ENCODE measurements at regions not wholly inside any gene's neighbourhood (a gene's known extent, or its start where the extent isn't known, plus 50 kb on each side); places are given as distances from the start of the nearest gene placed in this dataset.
"Not testable (repeated sequence)": the region's sequence is repeated elsewhere in the genome, so short reads cannot be mapped to it uniquely, and the experiment has no call there.

GRCh38 chr9:75803130-75803529 is 87.3 kb upstream of the PCSK5 start:
- DNase-seq = no peak

- DNase-seq = no peak
Measured at GRCh38 chr9:75810063-75810462, 80.4 kb upstream of the PCSK5 start.

- no peak for DNase-seq
Measured at GRCh38 chr9:75811692-75812091, 78.8 kb upstream of the PCSK5 start.

GRCh38 chr9:75812141-75812540 is 78.3 kb upstream of the PCSK5 start:
- DNase-seq = no peak

- DNase-seq = no peak
Measured at GRCh38 chr9:75814667-75815066, 75.8 kb upstream of the PCSK5 start.

DNA sequence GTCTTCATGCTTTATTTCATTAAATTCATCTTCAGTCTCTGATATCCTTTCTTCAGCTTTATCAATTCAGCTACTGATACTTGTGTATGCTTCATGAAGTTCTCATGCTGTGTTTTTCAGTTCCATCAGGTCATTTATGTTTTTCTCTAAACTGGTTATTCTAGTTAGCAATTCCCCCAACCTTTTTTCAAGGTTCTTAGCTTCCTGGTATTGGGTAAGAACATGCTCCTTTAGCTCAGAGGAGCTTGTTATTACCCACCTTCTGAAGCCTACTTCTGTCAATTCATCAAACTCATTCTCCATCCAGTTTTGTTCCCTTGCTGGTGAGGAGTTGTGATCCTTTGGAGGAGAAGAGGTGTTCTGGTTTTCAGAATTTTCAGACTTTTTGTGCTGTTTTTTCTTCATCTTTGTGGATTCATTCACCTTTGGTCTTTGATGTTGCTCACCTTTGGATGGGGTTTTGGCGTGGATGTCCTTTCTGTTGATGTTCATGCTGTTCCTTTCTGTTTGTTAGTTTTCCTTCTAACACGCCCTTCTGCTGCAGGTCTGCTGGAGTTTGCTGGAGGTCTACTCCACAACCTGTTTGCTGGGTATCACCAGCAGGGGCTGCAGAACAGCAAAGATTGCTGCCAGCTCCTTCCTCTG is 69.9 kb upstream of the PCSK5 start:
- not testable (repeated sequence) for DNase-seq

GRCh38 chr9:75823151-75823550 is 67.3 kb upstream of the PCSK5 start:
- no peak for DNase-seq

GRCh38 chr9:75824816-75825568 is 65.5 kb upstream of the PCSK5 start:
- DNase-seq = no peak

DNA sequence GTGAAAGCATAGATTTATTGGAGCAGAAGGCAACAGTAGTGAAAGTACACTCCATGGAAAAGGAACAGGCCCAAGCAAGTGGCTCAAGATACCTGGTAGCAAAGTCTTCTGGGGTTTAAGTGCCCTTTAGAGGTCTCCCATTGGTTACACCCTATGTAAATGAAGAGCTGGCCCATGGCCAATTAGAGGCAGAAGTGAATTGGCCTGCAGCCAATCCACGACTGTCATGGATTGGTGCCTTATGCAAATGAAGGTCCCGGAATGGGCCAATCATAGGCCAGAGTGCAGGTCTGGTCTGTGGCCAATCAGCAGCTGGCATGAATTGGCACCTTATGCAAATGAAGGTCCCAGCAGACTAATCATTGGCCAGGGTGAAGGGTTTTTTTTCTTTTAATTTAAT is 64.2 kb upstream of the PCSK5 start:
- DNase-seq = no peak

GRCh38 chr9:75830303-75830702 is 60.2 kb upstream of the PCSK5 start:
- DNase-seq = no peak

DNA sequence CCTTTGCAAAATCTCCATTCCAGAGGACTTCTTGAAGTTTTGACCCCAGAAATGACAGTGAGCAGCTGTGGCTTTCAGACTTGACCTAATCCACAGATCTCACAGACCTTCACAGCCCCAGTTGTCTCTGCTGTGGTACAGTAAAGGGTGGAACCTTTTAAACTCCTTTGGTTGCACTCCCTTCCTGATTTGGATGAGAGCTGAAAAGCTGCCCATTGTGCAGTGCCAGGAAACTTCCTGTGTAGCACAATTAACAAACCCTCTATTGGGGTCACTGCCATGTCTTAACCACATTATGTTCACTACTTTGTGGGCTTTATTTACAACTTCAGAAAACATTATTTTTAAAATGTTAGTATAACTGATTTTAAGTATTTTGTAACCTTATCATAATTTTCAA is 56.7 kb upstream of the PCSK5 start:
- DNase-seq = no peak

DNA sequence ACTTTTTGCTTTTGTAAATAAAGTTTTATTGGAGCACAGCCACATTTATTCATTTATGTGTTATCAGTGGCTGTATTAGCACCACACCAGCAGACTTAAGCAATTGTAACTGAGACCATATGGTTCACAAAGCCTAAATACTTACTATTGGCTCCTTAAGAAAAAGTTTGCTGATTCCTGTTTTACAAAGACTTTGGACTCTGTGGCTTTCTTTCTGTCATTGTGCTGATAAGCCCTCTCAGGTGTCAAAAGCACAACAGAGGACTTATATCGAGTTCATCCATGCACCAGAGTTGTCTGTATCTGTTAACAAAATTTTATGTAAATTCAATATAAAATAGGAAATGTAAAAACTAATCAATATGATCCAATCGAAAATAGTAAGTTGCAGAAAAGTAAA is 55.6 kb upstream of the PCSK5 start:
- no peak for DNase-seq
